Activated B cell treated with CpG ODN at 0.5 μM for 24 hours (primary cell): ENCODE measurements at regions not wholly inside any gene's neighbourhood (a gene's known extent, or its start where the extent isn't known, plus 50 kb on each side); places are given as distances from the start of the nearest gene placed in this dataset.

Source experiments
- ATAC-seq: fragments of 200-7000 bp; cut with Tn5 transposase; one replicate; pipeline ENCODE4 v1.10.0; 2021; ENCODE audit warnings: low read depth, mild to moderate bottlenecking, moderate library complexity
- CTCF ChIA-PET: fragments of 350-600 bp; sonication (Branson Sonifier 250); formaldehyde crosslinking; loops from one replicate; lab custom pipeline; 2021; ENCODE audit warnings: antibody characterized with exemption; lab: Charles Lee
- POLR2A ChIA-PET: fragments of 350-600 bp; sonication (Branson Sonifier 250); formaldehyde crosslinking; loops from one replicate; lab custom pipeline; 2021; ENCODE audit warnings: antibody characterized with exemption; lab: Charles Lee
- DNase-seq: peaks from one replicate; pipeline ENCODE4 v3.0.0; 2022
- H3K27ac Mint-ChIP-seq: one replicate; pipeline ENCODE4 v1.8.0; 2020; ENCODE audit warnings: mixed read lengths
- H3K27me3 Mint-ChIP-seq: one replicate; pipeline ENCODE4 v1.8.0; 2021; ENCODE audit warnings: mixed read lengths
- H3K36me3 Mint-ChIP-seq: one replicate; pipeline ENCODE4 v1.8.0; 2021; ENCODE audit warnings: low read depth, mixed read lengths
- H3K4me1 Mint-ChIP-seq: one replicate; pipeline ENCODE4 v1.8.0; 2021; ENCODE audit warnings: mixed read lengths
- H3K4me3 Mint-ChIP-seq: one replicate; pipeline ENCODE4 v1.8.0; 2020; ENCODE audit warnings: mild to moderate bottlenecking, mixed read lengths
- H3K9me3 Mint-ChIP-seq: one replicate; pipeline ENCODE4 v1.8.0; 2020; ENCODE audit warnings: mixed read lengths
- intact Hi-C: fragments of 100-400 bp; cut with micrococcal nuclease; formaldehyde crosslinking; loops from one replicate; pipeline ENCODE4 v1.15.1; 2024
- TF ChIP-seq, protein P1 (sequence below): fragments of 200-600 bp; IDR thresholded peaks from one replicate; pipeline ENCODE4 v1.8.0; 2022; ENCODE audit warnings: antibody characterized with exemption, mild to moderate bottlenecking

DNA sequence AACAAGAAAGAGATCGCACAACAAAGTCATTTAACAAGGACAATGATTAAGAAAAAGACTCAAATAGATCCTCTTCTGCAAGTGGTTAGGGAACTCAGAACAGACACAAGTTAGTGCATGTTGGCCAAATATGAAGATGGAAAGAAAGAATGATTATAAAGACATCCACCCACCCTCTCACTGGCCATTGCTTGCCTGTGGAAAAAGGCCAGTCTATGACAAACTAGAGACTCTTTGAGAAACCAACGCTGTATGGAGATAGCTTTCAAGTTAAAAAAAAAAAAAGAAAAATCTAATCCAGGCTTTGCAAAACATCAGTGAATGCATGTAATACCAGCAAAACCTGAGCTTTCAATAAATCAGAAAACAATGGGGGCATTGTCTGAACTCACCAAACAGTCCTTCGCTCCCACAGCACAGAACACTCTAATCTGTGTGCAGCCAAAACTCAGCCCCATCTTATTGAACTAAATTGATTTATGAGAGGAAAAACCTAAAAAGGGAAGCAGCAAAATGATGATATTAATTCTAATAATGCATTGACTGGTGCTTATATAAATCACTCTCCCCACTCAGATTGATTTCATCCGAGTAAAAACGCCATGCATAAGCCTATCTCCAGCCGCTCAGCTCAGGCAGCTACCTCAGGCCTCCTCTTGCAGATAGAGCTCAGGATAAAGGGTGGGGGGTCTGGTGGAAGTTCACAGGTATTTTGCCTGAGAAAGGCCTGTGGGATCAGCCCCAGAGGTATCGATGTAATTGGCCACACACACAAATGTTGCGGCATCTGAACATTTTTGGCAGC is 547.1 kb downstream of the CCDC171 start:
- H3K4me1 Mint-ChIP-seq, result no peaks in the 10 kb centered on the region
- POLR2A ChIA-PET, result no interaction called here
- H3K36me3 Mint-ChIP-seq, result no peaks in the 10 kb centered on the region
- H3K9me3 Mint-ChIP-seq, result no peaks in the 10 kb centered on the region
- DNase-seq, result no peak
- H3K27ac Mint-ChIP-seq, result no peak overlapping the region
- ATAC-seq, result no peak
- TF ChIP-seq, protein P1, sequence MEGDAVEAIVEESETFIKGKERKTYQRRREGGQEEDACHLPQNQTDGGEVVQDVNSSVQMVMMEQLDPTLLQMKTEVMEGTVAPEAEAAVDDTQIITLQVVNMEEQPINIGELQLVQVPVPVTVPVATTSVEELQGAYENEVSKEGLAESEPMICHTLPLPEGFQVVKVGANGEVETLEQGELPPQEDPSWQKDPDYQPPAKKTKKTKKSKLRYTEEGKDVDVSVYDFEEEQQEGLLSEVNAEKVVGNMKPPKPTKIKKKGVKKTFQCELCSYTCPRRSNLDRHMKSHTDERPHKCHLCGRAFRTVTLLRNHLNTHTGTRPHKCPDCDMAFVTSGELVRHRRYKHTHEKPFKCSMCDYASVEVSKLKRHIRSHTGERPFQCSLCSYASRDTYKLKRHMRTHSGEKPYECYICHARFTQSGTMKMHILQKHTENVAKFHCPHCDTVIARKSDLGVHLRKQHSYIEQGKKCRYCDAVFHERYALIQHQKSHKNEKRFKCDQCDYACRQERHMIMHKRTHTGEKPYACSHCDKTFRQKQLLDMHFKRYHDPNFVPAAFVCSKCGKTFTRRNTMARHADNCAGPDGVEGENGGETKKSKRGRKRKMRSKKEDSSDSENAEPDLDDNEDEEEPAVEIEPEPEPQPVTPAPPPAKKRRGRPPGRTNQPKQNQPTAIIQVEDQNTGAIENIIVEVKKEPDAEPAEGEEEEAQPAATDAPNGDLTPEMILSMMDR, result no peak
- no peak overlapping the region for H3K4me3 Mint-ChIP-seq
- CTCF ChIA-PET, result no interaction called here
- no peaks in the 10 kb centered on the region for H3K27me3 Mint-ChIP-seq
- intact Hi-C loops, result no loop called here

DNA sequence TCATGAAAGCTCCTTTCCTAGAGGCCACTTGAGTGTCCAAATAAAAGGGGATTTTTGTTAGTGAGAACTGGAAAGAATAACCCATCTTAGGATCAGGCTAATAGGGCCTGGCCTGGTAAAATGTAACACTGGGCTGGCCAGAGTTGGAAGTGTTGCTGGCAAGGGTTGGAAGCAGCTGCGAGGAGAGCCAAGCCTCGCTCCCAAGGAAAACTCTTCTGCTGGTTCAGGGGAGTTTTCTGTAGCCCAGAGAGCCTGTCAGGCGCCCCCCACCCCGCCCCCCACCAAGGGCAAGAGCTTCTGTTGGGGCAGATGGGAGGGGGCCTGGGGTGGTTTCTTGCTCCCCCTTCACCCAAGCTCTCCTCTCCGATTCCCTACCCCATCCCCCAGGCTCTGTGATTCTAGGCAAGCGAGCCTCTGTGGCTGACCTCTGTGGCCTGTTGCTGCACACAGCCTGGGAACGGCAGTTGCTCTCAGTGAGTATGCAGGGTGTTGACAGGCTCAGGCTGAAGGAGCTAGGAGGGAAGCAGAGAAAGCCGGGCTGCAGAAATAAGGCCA is 547.8 kb downstream of the CCDC171 start:
- Mint-ChIP-seq H3K27ac (no peak overlapping the region), H3K27me3 (no peaks in the 10 kb centered on the region), H3K36me3 (no peaks in the 10 kb centered on the region), H3K4me1 (no peaks in the 10 kb centered on the region), H3K9me3 (no peaks in the 10 kb centered on the region), H3K4me3 (no peak overlapping the region)
- ChIA-PET POLR2A (no interaction called here), CTCF (no interaction called here)
- no peak for DNase-seq
- ATAC-seq, result no peak
- intact Hi-C loops, result no loop called here
- TF ChIP-seq, protein P1, result no peak

DNA sequence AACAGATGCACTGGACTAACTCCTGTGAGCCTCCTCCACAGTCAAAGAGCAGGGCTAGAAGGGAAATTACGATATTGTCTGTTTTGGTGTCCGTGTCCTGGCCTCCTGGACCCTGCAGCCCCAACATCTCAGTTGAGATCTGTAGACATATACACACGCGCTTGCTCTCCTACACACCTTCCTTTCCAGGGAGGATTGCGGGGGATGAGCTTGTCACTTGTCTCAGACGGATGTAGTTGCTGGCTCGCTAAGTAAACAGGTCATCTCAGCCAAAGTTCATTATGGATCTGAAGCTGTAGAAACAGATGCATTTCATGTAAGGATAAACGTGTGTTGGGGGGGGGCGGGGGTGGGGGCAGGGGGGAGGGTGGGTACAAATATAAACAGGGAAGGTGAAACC is 549.3 kb downstream of the CCDC171 start:
- DNase-seq (no peak), ATAC-seq (no peak)
- no peak overlapping the region for H3K4me3 Mint-ChIP-seq
- intact Hi-C loops, result no loop called here
- ChIA-PET CTCF (no interaction called here), POLR2A (no interaction called here)
- H3K9me3 Mint-ChIP-seq, result no peaks in the 10 kb centered on the region
- H3K27me3 Mint-ChIP-seq, result no peaks in the 10 kb centered on the region
- H3K4me1 Mint-ChIP-seq, result no peaks in the 10 kb centered on the region
- TF ChIP-seq, protein P1, result no peak
- no peak overlapping the region for H3K27ac Mint-ChIP-seq
- no peaks in the 10 kb centered on the region for H3K36me3 Mint-ChIP-seq

DNA sequence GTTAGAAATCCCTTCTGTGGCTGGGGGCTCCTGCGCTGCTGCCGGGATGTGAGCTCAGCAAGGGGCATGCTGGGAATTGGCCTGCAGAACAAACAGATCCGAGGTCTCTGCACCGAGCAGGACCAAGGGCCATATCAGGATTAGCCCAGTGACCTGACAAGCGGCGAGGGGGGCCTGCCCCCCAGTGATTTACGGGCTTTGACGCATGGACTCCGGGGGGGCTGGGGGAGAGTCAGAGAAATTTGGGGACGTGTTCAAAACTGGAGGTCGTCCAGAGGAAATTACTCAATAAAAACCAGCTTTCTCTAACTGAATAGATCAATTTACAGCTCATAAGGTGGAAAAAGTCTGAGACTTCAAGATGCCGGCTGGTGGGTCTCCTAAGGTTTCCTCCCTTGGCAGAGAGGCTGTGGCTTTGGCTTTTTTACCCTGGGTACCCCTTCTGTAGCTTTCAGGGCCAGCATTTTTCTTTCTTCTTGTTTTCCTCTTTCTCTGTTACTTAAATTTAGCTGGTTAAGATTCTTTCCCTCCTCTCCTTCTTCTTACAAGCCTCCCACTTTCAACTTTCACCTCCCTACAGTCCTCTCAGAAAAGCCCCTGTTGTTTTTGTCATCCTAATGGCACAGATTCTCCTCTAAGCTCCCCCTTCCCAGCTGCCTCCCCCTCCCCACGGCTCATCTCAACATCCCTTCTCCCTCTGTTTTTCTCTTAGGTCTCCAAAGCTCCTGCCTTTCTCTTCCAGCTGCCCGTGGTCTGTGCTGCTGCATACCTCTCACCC is 551.0 kb downstream of the CCDC171 start:
- H3K4me3 Mint-ChIP-seq, result no peak overlapping the region
- TF ChIP-seq, protein P1, result no peak
- CTCF ChIA-PET, result no interaction called here
- DNase-seq, result no peak
- POLR2A ChIA-PET, result no interaction called here
- H3K27me3 Mint-ChIP-seq, result no peaks in the 10 kb centered on the region
- no peak for ATAC-seq
- no peaks in the 10 kb centered on the region for H3K36me3 Mint-ChIP-seq
- H3K27ac Mint-ChIP-seq, result no peak overlapping the region
- intact Hi-C loops, result no loop called here
- no peaks in the 10 kb centered on the region for H3K9me3 Mint-ChIP-seq
- no peaks in the 10 kb centered on the region for H3K4me1 Mint-ChIP-seq
